CD4-positive, alpha-beta T cell (primary cell): ENCODE measurements at regions not wholly inside any gene's neighbourhood (a gene's known extent, or its start where the extent isn't known, plus 50 kb on each side); places are given as distances from the start of the nearest gene placed in this dataset.

Experiments
- ATAC-seq: fragments of 200-7000 bp; cut with Tn5 transposase; one replicate; pipeline ENCODE4 v1.10.0; 2022; ENCODE audit warnings: mild to moderate bottlenecking; ENCODE audit not compliant: poor library complexity
- CTCF ChIA-PET: fragments of 350-600 bp; sonication (Branson Sonifier 250); formaldehyde crosslinking; loops from one replicate; lab custom pipeline; 2021; ENCODE audit warnings: antibody characterized with exemption, inconsistent platforms; lab: Charles Lee
- POLR2A ChIA-PET: fragments of 350-600 bp; sonication (Branson Sonifier 250); formaldehyde crosslinking; loops from one replicate; lab custom pipeline; 2021; ENCODE audit warnings: antibody characterized with exemption, inconsistent platforms; lab: Charles Lee
- DNase-seq, 14 experiments: peaks; one replicate each; pipeline ENCODE4 v3.0.0-alpha.2; 2013 to 2020; ENCODE audit warnings: mixed read lengths in 2 of 14
- H3K27ac ChIP-seq, 2 donors: one replicate each; pipeline versions ENCODE4 v1.5.1 to v1.7.0; 2013; ENCODE audit warnings: low read length in 2 of 2, low read depth in 1 of 2, mild to moderate bottlenecking in 1 of 2
- H3K27me3 ChIP-seq, 2 experiments: 1 replicate in 1 of 2; 2 replicates in 1 of 2; pipeline versions ENCODE4 v1.6.1 to v1.7.0; 2013; ENCODE audit warnings: low read length in 2 of 2, control low read depth in 1 of 2, mild to moderate bottlenecking in 1 of 2, moderate library complexity in 1 of 2; ENCODE audit not compliant: insufficient read depth in 2 of 2, control insufficient read depth in 1 of 2
- H3K36me3 ChIP-seq: one replicate; pipeline ENCODE4 v1.6.1; 2013; ENCODE audit warnings: low read length, control low read depth; ENCODE audit not compliant: insufficient read depth
- H3K4me1 ChIP-seq: one replicate; pipeline ENCODE4 v1.6.1; 2013; ENCODE audit warnings: low read length, control low read depth; ENCODE audit not compliant: insufficient read depth
- H3K4me3 ChIP-seq: one replicate; pipeline ENCODE4 v1.5.1; 2013; ENCODE audit warnings: mild to moderate bottlenecking, low read length, moderate library complexity
- H3K9me3 ChIP-seq, 2 experiments: 1 replicate in 1 of 2; 2 replicates in 1 of 2; pipeline versions ENCODE4 v1.6.1 to v1.7.0; 2013; ENCODE audit warnings: low read length in 2 of 2, mild to moderate bottlenecking in 2 of 2, control low read depth in 1 of 2, moderate library complexity in 1 of 2; ENCODE audit not compliant: control insufficient read depth in 1 of 2, insufficient read depth in 1 of 2
- H3K27ac Mint-ChIP-seq: one replicate; pipeline ENCODE4 v1.8.0; 2020; ENCODE audit warnings: mixed read lengths
- H3K27me3 Mint-ChIP-seq: one replicate; pipeline ENCODE4 v1.8.0; 2021; ENCODE audit warnings: mixed read lengths
- H3K36me3 Mint-ChIP-seq: one replicate; pipeline ENCODE4 v1.8.0; 2021; ENCODE audit warnings: low read depth, mixed read lengths
- H3K4me1 Mint-ChIP-seq: one replicate; pipeline ENCODE4 v1.8.0; 2021; ENCODE audit warnings: low read depth, mixed read lengths
- H3K4me3 Mint-ChIP-seq: one replicate; pipeline ENCODE4 v1.8.0; 2020; ENCODE audit warnings: mild to moderate bottlenecking, mixed read lengths
- H3K9me3 Mint-ChIP-seq: one replicate; pipeline ENCODE4 v1.8.0; 2020; ENCODE audit warnings: mixed read lengths
- intact Hi-C, 2 experiments: fragments of 100-400 bp; cut with DNase I in 1 of 2; cut with micrococcal nuclease in 1 of 2; formaldehyde crosslinking; loops; one replicate each; pipeline versions ENCODE4 v1.15.1 to v1.9.0; 2023 to 2025; cut with DNase I, micrococcal nuclease
- TF ChIP-seq, protein P1 (sequence below): fragments of 200-600 bp; IDR thresholded peaks from one replicate; pipeline ENCODE4 v1.8.0; 2022; ENCODE audit warnings: antibody characterized with exemption, mild to moderate bottlenecking

DNA sequence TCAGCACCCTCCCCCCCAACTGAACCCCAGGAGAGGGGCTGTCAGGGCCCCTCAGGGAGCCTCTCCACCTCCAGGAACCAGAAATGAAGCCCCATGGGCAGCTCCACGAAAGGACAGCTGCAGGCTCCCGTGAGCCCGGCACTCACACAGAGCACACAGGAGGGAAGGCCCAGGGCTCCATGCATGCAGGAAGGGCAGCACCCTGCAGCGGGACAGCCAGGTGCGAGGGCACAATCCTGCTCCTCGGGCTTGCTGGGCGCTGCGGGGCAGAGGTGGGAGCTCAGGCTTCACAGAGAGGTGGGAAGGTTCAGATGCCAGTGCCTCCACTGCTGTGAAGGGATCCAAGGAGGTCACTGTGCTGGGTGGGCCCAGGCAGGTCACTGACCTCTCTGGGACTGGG lies 90.0 kb downstream of the HMX1 start:
- ChIA-PET CTCF (no interaction called here), POLR2A (no interaction called here)
- no peak overlapping the region for H3K27ac ChIP-seq
- ATAC-seq (no peak), DNase-seq (no peak)
- no peak overlapping the region for H3K27ac Mint-ChIP-seq
- peaks cover 0 to 32% of the 10 kb centered on the region in 2 experiments for H3K9me3 ChIP-seq
- H3K36me3 Mint-ChIP-seq = no peaks in the 10 kb centered on the region
- H3K9me3 Mint-ChIP-seq = no peaks in the 10 kb centered on the region
- H3K4me1 Mint-ChIP-seq = no peaks in the 10 kb centered on the region
- H3K36me3 ChIP-seq = no peaks in the 10 kb centered on the region
- H3K4me3 Mint-ChIP-seq = no peak overlapping the region
- TF ChIP-seq, protein P1, sequence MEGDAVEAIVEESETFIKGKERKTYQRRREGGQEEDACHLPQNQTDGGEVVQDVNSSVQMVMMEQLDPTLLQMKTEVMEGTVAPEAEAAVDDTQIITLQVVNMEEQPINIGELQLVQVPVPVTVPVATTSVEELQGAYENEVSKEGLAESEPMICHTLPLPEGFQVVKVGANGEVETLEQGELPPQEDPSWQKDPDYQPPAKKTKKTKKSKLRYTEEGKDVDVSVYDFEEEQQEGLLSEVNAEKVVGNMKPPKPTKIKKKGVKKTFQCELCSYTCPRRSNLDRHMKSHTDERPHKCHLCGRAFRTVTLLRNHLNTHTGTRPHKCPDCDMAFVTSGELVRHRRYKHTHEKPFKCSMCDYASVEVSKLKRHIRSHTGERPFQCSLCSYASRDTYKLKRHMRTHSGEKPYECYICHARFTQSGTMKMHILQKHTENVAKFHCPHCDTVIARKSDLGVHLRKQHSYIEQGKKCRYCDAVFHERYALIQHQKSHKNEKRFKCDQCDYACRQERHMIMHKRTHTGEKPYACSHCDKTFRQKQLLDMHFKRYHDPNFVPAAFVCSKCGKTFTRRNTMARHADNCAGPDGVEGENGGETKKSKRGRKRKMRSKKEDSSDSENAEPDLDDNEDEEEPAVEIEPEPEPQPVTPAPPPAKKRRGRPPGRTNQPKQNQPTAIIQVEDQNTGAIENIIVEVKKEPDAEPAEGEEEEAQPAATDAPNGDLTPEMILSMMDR = no peak
- H3K27me3 ChIP-seq = peaks cover 0 to 2% of the 10 kb centered on the region in 2 experiments
- H3K27me3 Mint-ChIP-seq = no peaks in the 10 kb centered on the region
- H3K4me3 ChIP-seq = no peak overlapping the region
- H3K4me1 ChIP-seq = no peaks in the 10 kb centered on the region
- intact Hi-C loops = no loop called here

DNA sequence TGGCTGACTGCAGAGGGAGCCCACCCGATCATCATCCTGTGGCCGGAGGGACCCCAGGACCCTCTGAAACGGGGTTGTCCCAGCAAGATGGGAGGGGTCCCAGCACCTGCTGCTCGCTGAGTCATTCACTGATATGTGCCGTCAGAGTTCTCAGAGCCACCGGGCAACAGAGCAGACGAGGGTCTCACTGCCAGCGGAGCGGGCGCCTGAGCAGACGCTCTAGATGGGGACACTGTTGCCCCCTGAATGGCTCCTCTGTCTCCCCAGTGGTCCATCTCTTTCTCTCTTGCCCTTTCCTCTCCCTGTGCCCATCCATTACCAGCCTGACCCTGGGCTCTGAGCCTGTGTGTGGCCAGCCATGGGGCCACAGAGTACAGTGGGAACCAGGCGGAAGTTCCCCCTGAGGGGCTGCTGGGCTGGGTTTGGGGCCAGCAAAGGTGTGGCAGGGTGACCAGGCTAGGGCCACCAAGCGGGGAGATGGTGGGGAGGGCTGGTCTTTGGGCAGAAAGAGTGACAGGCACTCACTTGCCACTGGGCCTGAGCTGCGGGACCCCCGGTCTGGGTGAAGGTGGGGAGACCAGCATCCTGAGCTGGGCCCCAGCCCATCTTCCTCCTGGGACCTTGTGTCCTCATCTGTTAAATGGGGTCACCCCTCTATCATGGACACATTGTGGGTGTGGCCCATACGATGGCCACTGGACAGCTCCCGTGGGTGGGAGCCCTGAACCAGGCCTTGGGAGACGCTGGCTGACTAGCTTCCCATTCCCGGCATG lies 90.9 kb downstream of the HMX1 start:
- DNase-seq = no peak
- H3K4me1 Mint-ChIP-seq = no peaks in the 10 kb centered on the region
- Histone ChIP-seq H3K27ac (no peak overlapping the region), H3K9me3 (peaks cover 0 to 41% of the 10 kb centered on the region in 2 experiments), H3K4me1 (no peaks in the 10 kb centered on the region), H3K4me3 (no peak overlapping the region), H3K36me3 (no peaks in the 10 kb centered on the region), H3K27me3 (peaks cover 0 to 2% of the 10 kb centered on the region in 2 experiments)
- H3K27ac Mint-ChIP-seq = no peak overlapping the region
- intact Hi-C loops = no loop called here
- H3K27me3 Mint-ChIP-seq = no peaks in the 10 kb centered on the region
- no peak overlapping the region for H3K4me3 Mint-ChIP-seq
- H3K9me3 Mint-ChIP-seq = no peaks in the 10 kb centered on the region
- POLR2A ChIA-PET = no interaction called here
- ATAC-seq = no peak
- H3K36me3 Mint-ChIP-seq = no peaks in the 10 kb centered on the region
- TF ChIP-seq, protein P1 = no peak
- CTCF ChIA-PET = no interaction called here

DNA sequence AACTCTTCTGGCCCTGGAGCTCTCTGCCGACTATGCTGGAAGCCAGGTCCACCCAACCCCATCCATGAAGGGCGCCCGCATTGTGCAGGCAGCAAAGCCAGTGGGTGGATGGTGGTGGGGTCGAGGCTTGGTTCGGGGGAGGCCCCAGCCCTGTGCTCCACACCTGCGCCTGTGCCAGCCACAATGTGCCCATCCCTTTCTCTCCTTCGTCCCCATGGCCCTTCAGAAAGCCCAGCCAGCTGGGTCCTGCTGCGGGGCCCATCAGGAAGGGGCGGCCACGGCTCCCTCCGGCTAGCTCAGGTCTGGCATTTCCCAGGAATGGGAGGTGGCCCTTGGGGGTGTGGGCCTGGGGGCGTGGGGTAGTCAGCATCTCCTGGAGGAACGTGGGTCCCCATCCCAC lies 91.6 kb downstream of the HMX1 start:
- H3K36me3 ChIP-seq = no peaks in the 10 kb centered on the region
- Mint-ChIP-seq H3K4me3 (no peak overlapping the region), H3K27ac (no peak overlapping the region), H3K4me1 (no peaks in the 10 kb centered on the region), H3K36me3 (no peaks in the 10 kb centered on the region), H3K9me3 (no peaks in the 10 kb centered on the region), H3K27me3 (no peaks in the 10 kb centered on the region)
- ChIA-PET POLR2A (no interaction called here), CTCF (no interaction called here)
- H3K27ac ChIP-seq = no peak overlapping the region
- no peaks in the 10 kb centered on the region for H3K4me1 ChIP-seq
- peaks cover 0 to 42% of the 10 kb centered on the region in 2 experiments for H3K9me3 ChIP-seq
- TF ChIP-seq, protein P1 = no peak
- no peak overlapping the region for H3K4me3 ChIP-seq
- no peak for ATAC-seq
- DNase-seq = no peak
- peaks cover 0 to 2% of the 10 kb centered on the region in 2 experiments for H3K27me3 ChIP-seq
- intact Hi-C loops = no loop called here
